ENCODE measurements at regions not wholly inside any gene's neighbourhood (a gene's known extent, or its start where the extent isn't known, plus 50 kb on each side); places are given as distances from the start of the nearest gene placed in this dataset.

DNA sequence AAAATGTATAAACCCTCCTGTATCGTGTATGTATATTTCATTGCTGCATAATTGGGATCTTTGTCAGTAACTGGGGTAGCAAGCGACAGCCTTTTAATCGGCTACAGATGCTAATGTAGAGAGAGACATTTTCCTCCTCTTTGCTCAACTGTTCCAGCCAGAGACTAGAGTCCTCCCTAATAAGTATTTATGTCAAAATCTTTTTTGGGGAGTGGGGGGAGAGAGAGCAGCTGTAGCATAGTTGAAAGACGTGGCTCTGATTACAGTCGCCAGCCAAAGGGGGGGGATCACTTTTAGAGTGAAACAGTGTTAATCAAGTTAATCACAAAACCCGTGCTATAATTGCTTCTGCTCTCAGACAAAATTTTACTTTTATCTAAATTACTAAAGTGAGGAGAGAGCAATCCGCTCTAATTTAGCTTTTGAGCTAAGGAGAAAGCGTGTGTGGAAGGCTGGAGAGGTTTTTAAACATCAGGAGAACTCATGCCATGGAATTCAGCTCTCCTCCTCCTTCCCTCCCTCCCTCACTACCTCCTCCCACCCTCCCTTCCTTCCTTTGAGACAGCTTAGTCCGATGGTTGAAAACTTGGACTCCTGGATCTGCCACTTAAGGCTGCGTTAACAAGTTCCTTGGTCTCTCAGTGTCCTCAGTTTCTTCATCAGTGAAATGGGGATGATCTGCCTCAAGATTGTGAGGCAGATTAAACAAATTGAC, 87.3 kb upstream of the ZNF618 start:
- no peak for DNase-seq

DNA sequence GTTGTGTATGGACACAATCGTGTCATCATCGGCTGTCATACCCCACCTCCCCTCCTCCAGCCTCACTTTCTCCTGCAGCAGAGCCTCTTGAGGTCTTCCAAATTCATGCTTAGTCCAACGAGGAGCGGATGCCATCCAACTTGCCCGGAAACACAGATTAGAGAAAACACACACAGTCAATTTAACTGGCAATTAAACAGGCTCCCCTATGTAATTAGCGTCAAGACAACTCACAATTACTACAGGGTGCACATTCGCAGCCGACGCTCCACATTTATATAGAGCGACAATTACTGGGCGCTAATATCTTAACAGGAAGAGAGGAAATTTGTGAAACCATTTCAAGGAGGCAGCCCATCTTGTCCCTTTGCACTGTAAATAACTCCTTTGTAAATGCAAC, 86.0 kb upstream of the ZNF618 start:
- no peak for DNase-seq

DNA sequence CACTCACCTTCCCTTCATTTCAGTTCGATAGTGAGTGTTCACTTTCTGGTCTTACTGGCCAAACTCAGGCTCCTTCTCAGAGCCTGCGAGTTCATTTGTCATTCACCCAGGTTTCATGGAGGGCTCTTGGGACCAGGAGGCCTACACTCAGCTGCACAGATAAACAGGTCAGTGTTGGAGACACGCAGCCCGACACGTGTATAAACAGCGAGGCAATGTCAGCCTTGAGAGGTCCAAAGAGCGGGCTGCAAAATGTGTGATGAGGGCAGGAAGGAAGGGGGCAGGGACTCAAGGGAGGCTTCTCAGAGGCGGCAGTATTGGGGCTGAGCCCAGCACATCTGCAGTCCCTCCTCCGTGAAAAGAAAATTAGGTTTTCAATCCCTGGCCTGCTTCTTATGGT, 82.6 kb upstream of the ZNF618 start:
- DNase-seq, result no peak

DNA sequence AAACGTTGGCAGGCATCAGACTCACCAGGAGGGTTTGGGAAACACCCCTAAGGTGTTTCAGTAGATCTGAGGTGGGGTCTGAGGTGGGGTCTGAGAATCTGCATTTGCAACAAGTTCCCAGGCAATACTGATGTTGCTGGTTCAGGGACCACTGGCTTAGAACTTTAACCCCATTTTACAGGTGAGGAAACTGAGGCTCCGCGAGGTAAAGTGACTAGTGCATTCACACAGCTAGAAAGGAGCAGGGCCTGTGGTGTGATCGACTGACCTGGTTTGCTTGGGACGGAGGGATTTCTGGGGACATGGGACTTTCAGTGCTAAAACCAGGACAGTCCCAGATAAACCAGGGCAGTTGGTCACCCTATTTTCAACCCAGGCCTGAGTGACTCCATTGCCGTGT, 81.4 kb upstream of the ZNF618 start:
- DNase-seq, result no peak

DNA sequence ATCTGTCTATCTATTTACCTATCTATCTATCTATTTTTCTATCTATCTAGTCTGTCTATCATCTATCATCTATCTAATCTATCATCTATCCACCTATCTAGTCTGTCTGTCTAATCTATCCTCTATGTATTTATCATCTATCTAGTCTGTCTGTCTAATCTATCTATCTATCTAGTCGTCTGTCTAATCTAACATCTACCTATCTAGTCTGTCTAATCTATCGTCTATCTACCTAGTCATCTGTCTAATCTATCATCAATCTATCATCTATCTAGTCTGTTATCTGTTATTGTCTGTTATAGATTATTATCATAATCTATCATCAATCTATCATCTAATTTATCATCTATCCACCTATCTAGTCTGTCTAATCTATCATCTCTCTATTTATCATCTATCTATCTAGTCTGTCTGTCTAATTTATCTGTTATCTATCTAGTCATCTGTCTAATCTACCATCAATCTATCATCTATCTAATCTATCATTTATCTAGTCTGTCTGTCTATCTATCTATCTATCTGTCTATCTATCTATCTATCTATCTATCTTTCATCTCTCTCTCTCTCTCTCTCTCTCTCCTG, 80.2 kb upstream of the ZNF618 start:
- no peak for DNase-seq

DNA sequence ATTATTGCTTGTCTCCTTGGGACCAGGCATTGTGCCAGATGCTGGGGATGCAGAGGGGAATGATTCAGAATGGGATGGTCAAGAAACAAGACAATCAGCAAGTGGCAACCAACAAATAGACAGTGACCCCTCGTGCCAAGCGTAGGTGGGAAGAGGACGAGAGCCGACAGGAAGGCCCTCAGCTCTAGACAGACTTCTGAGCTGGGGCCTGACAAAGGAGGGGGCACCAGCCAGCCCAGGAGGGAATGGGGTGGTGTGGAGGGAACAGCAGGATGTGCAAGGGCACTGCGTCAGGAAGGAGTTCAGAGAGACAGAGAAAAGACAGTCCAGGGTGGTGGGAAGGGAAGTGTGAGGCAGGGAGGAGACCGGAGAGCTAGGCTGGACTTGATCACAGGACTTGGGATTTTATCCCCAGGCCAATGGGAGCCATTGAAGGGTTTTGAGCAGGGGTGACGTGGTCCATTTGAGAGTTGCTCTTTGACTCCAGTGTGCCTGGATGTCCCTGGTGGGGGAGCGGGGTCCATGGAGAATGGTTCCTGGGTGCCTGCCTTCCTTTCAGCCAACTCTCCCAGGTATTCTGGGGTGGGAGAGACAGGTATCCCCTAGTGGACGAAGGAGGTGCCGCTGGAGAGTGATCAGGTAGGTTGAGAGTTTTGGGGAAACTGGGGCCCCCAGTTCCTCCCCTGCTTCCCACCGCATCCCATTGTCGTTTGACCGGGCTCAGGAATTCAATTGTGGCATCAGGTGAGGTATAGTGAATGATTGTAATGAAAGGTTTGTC, 79.3 kb upstream of the ZNF618 start:
- no peak for DNase-seq

DNA sequence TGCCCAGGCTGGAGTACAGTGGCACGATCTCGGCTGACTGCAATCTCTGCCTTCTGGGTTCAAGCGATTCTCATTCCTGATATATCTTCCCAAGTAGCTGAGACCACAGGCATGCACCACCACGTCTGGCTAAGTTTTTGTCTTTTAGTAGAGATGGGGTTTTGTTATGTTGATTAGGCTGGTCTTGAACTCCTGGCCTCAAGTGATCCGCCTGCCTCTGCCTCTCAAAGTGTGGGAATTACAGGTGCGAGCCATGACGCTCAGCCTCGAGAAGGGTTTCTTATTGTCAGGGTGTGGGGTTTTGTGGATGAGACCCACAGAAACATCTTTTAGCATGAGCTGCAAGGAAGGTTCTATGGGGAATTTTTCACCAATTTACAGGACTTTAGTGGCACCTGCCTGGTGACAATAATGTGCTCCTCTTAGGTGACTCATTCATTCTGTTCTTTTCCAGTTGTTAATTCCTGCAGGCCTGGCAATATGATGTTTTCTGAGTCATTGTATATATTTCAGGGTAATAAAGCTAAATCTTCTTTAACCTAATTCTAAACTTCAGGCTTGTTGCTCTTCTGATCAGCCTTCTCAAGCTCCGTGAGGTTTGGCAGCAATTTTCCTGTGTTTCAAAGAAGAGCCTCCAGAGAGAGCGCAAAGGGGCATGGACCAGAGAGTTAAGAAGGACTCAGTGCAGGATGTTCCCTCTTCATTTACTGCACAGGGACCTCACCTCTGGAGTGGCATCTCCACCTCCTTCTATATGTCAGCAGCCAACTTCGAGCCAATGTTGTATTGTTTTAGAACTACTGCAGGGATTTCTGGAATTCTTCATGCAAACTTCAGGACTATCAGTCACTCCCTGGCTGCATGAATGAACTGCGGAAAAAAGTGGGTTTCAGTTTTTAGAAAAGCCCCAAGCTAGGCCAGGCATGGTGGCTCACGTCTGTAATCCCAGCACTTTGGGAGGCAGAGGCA, 77.8 kb upstream of the ZNF618 start:
- no peak for DNase-seq

DNA sequence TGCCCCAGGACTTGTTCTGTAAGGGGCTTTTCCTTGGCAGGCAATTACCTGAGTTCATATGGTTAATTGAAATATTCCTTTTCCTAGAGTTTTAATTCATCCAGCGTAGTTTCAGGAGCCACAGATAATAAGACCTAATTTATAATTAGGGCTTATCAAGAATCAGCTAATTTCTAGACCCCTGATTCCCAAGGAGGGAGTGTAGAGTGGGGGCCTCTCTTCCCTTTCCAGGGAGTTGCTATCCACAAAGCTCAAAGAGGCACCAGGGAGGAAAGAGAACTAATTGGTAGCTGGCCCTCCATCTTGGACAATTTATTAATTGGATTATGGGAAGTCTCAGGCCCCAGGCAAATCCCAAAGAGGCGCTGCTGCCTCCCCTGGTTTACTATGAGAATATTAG, 75.8 kb upstream of the ZNF618 start:
- no peak for DNase-seq

DNA sequence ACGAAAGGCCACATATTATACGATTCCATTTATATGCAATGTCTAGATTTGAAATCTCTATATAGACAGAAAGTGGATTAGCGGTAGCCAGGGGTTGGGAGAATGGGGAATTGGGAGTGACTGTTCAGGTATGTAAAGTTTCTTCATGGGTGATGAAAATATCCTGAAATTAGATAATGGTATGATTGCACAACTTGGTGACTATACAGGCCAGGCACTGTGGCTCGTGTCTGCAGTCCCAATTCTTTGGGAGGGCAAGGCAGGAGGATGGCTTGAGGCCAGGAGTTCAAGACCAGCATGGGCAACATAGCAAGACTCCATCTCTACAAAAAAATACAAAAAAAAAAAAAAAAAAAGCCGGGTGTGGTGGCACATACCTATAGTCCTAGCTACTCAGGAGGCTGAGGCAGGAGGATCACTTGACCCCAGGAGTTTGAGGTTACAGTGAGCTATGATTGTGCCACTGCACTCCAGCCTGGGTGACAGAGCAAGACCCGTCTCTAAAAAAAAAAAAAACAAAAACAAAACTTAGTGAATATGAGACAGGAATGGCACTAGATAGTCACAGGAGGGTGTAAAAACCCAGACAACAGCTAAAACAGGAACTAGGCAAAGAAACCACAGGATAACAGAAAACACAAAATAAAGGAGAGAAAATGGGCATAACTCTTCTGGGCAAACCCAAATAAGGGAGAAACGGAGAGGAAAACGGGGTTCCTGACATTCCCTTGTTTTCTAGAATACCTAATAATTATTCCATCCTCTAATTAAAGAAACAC, 72.1 kb upstream of the ZNF618 start:
- DNase-seq, result no peak

DNA sequence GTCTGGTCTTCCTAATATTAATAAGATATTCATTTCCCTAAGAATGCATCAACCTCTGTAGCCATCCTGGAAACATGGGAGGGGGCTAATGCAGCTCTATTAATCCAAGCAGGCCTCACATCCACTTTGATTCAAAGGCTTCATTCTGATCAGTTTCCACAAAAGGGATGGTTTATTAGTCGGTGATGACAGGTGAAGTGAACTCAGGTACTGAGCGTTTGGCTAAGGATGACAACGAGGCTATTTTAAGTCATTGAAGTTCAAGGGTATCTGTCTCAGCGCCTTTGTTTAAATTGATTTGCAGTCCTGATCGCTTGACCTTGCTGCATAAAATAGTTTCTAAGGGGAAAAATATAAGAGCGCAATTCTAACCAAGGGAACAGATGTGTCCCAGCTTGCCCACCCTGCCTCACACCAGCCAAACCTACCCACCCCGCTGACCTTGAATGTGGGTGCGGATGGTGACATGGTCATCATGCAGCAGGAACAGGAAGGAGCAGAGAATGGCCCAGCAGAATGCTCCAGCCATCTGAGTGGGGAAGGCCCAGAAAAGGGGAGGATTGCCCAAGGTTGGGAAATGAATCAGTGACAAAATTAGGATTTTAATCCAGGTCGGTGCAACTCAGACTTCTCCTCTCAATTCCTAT, 70.5 kb upstream of the ZNF618 start:
- DNase-seq, result no peak

DNA sequence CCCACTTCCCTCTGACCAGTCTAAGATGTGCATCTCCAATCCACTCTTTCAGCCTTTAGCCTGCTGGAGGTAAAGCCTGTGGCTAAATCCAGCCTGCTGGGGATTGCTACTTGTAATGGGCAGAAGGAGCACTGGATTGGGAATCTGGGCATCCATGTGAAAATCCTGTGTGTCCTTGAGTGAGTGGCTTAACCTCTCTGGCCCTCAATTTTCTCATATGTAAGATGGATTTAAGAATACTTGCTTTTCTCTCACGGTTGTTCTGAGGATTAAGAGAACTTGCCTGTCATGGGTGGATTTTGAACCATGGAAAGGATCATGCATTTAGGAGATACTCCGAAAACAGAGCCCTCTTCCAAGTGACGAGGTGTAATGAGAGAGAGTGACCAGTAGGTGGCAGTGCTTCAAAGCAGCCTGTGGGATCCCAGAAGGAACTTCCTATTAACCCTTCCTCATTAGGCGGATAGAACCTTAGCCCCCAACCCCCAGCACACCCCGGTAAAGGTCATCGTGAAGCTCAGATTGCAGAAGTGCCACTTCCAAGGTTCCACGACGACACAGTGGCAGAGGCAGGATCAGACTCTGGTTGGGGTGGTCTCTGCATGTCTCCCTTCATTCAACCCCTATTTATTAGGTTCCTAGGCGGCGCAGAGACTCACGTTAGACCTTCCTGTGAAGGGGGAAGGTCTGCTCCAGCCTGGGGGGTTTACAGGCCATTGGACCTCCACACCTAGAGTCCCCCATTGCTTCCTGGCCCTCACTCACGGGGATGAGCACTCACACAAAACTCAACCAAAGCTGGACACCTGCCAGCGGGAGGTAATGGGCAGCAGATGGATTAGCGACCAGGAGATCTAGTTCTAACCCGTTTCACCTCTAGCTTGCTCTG, 68.7 kb upstream of the ZNF618 start:
- peak; percentile 19 to 37 for DNase-seq

DNA sequence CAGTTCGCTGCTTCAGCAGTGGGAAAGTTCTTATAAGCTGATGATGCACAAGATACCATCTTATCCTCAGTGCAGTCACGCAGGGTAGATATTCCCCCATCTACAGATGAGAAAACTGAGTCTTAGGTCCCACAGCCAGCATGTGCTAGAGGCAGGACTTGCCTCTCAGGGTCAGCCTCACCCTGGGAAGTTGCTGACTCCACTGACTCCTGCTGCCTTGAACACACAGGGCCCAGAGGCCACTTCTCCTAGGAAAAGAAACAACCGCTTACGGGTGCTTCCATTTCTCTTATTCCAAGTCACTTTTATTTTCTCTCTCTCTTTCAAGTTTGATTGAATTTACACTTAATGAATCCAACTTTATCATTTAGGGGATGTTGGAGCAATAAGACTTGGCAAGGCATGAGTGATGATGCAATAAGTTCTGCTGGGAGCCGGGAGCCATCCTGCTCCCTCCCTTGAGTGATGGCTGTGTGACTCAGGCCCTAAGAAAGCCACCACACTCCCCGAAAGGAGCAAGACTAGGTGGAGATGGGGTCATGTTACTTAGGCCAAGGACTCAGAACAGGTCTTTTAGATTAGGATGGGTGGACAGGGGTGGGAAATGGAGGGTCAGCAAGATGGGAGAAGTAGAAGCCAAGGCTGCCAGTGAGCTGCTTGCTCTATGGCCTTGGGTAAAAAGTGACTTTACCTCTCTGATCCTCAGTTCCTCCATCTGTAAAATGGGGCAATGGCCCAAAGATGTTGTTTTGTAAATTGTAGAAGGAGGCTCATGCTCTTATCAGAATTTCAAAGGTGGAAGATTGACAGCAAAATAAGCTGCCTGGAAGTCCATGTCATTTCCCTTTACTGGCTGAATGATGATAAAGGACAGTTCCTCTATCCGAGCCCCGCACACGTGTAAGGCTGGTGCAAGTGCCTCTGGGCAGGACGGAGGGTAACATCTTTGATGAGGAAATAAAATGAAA, 67.4 kb upstream of the ZNF618 start:
- DNase-seq, result no peak

DNA sequence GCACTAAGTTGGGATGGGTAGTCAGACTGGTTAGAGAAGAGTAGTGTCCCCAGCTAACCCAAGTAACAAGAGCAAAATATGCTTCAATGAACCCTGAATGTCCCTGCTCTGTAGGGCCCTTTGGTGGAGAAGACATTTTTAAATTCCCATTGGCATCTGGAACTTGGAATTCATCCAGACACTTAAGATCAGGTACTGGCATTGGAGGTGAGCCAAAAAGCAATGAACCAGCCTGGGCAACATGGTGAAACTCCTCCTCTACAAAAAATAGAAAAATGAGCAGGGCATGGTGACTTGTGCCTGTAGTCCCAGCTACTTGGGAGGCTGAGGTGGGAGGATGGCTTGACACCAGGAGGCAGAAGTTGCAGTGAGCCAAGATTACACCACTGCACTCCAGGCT, 58.9 kb upstream of the ZNF618 start:
- no peak for DNase-seq

DNA sequence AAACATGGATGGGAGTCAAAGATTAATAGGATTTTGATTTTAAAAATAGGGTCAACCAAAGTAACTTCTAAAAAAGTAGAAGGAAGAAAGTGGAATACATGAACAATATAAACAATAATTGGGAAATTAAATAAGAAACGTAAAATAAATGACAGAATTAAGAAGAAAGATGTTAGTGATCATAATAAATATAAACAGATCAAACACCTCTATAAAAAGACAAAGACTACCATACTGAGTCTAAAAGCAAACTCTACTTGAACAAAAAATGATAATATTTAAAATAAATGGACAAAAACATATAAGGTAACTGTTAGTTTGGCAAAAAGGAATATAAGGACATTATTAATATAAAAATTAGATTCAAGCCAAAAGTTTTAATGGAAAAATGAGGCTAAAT, 57.7 kb upstream of the ZNF618 start:
- DNase-seq, result no peak

DNA sequence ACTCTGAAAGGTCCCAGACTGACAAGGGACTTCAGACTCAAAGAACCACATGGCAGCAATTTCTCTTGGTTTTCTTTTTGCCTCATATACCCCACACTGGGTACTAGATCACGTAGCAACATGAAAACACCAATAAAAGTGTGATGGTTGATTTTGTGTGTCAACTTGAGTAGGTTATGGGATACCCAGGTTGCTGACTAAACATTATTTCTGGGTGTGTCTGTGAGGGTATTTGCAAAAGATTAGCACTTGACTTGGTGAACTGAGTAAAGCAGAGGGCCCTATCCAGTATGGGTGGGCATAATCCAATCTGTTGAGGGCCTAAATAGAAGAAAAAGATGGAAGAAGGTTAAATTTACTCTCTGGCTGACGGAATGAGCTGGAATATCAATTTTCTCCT, 53.8 kb upstream of the ZNF618 start:
- DNase-seq, result no peak

DNA sequence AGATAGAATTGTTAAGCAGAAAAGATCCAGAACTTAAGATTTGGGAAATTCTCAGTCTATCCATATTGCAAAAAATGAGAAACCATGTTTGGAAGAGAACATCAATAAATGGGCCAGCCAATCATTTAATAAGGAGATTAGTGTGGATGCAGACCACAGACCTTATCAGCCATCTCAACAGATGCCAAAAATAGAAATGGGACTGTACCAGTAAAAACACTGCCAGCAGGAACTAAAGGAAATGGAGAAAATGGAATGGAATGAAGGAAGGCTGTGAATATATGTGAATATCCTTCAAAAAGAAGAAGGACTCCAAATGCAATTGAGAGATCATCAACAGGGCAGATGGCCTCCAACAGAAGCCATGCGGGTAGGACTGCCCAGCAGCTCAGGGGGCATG, 52.7 kb upstream of the ZNF618 start:
- no peak for DNase-seq
